Dedifferentiated amniotic fluid mesenchymal stem cell (primary cell): ENCODE measurements at regions not wholly inside any gene's neighbourhood (a gene's known extent, or its start where the extent isn't known, plus 50 kb on each side); places are given as distances from the start of the nearest gene placed in this dataset.

ENCODE experiments used
- DNase-seq: peaks from one replicate; pipeline ENCODE4 v3.0.0-alpha.2; 2016; ENCODE audit errors: extremely low spot score

DNA sequence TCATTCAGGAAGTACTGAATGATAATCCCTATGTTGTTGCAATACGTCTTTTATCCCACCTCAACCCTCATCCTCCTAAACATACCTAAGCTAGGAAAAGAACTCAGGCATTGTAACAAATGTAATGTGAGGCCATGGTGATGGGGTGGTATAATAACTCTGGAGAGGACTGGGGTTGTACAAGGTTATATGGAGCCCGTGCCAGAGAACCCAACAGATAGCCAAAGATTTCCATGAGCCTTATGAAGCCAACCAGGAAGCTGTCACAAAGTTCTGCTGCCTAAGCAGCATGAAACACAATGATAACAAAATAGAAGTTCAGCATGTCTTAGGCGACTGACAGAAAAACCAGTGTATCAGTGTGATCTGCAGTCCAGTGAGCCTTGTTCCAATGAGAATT is 394.1 kb upstream of the NBEA start:
- no peak for DNase-seq

DNA sequence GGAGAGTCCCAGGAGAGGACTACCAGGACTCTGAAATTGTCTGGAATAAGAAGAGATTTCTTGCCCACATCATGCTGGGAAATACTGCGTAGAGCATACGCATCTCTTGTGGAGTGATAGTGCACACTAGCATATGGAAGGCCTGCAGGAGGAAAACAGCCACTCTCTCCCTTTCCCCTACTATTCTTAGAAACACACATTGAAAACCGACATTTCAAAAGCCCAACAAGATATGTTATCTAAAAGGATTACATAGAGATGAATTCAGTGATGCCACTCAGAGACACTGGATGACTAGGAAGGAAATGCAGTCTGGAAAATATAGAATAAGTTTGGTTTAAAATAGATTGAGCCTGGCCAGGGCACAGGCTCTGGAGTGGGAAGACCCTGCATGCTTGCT is 388.7 kb upstream of the NBEA start:
- no peak for DNase-seq

DNA sequence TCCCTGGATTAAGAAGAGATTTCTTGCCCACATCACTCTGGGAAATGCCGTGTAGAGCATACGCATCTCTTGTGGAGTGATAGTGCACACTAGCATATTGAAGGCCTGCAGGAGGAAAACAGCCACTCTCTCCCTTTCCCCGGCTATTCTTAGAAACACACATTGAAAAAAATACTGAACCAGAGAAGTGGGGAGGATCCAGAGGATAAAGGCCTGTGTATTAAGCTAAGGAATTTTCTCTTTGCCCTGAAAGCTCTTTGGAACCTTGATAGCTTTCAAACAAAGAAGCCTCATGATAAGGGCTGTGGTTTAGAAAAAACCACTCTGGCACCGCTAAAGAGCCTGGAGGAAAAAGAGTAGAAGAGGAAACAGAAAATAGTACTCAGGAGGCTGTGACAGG is 386.1 kb upstream of the NBEA start:
- no peak for DNase-seq

DNA sequence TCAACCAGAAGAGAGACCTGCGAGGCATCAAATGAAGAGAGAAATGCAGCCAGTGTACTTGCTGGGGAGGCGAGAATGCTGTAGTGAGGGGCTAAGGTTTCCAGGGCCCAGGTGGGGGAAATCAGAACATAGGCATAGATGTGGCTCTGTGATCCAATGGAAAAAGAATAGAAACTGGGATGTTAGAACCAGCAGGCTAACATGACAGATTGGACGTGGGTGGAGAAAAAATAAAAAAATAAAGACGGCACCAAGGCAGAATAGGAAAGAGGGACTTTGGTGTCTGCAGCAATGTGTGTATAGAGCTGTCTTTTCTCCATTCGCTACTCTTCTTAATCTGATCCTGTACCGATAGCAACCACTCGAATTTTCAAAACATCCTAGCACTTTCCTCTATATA is 381.0 kb upstream of the NBEA start:
- no peak for DNase-seq

DNA sequence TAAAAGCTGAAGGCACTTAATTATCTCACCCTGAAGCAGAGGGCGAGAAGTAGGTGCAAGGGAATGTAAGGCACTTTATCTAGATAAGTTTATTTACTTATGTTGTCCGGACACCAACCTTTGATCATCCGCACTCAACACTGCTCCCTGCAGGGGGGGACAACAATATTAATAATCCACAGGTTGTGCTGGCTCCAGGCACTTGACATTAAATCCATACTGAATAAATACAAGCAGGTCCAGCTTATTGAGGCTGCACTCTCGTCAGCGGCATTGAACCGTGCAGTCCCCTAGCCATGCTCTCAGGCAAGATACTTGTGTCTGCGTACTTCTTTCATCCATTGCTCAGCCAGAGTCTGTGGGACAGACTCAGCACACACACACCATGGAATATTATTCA is 374.5 kb upstream of the NBEA start:
- DNase-seq = no peak

DNA sequence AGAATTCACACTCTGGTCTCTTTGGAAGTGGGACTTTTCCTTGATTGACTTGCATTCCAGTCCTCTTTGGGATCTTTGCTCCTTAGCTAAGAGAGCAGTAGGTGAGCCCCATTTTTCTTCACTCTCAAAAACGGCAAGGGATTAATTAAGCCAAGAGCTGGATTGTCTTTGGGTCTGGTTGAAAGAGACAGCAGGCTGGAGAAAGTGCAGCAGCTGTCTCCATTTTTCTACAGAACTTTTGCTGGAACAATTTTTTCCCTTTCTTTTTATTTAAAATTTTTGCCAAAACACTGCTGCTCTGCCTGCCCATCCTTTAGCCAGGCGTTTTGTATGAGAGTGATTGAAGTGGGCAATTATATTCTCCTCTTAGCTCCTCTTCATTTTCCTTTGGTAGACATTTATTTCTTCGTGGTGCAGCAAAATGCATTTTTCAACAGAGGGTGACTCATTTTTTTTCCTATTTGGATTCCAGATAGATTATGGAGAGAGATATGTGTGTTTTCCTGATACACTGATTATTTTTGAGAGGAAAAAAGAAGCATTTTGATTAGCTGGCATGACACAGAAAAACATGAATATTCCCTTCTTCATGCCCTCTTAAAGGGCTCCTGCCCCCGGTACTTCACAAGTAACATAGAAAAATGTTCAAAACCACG is 371.2 kb upstream of the NBEA start:
- peak; percentile 26 for DNase-seq

DNA sequence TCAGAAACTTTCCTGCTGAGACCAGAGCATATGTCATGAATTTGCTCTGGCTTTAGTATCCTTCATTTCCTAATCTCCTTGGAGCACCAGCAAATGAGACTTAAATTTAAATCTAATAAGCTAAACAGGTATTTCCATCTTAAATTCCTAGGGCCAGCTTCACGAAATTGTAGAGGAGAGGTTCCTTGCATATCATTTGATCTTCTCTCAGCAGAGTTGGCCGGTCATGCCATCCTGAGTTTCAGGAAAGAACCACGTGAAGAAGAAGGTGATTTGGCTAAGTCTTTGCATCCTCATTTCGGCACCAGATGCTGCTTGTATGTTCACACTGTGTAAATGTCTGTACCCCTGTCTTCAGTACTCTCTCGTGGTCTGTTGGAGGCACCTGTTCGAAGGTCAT is 370.4 kb upstream of the NBEA start:
- no peak for DNase-seq

DNA sequence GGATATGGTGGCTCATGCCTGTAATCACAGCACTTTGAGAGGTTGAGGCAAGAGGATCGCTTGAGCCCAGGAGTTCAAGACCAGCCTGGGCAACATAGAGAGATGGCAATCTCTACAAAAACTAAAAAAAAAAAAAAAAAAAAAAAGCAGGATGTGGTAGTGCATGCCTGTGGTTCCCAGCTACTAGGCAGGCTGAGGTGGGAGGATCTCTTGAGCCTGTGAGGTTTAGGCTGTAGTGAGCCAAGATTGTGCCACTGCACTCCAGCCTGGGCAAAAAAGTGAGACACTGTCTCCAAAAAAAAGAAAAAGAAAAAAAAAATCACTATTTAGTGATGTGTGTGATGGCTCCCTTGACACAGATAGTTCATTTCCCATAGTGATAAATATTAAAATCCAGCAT is 365.0 kb upstream of the NBEA start:
- no peak for DNase-seq

DNA sequence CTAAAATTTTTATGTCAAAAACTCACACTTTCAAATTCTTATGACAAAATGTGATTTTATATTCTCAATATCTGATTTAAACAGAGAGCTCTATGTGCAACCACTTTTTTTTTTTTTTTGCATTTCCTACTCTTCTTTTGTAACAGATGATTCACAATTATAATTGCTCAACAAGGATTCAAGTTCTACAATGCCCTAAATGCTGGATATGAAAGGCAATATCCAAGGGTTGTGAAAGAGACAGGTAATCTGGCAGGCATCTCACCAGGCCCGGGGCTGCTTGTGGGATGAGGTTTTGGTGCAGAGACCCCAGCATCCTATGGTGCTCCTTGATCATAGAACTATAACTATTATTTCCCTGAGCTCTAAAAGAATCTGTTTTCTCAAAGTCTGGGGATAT is 363.6 kb upstream of the NBEA start:
- peak; percentile 31 for DNase-seq

DNA sequence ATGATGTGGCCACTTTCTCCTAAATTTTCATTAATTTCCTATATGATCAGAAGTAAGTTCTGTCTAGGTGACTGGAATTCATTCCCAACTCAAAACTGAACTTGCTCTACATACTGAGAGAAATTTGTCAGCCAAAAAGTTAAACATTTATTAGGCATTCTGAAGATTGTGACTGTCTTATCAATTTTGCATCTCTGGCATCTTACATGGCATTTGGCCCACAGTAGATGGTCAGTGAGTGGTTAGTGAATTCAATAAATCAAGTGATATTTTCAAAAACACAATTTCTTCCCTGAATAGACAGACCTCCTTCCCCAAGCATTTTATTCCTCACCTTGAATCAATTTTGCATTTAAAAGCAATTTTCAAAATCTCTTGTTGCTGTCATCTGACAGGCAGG is 363.2 kb upstream of the NBEA start:
- no peak for DNase-seq

DNA sequence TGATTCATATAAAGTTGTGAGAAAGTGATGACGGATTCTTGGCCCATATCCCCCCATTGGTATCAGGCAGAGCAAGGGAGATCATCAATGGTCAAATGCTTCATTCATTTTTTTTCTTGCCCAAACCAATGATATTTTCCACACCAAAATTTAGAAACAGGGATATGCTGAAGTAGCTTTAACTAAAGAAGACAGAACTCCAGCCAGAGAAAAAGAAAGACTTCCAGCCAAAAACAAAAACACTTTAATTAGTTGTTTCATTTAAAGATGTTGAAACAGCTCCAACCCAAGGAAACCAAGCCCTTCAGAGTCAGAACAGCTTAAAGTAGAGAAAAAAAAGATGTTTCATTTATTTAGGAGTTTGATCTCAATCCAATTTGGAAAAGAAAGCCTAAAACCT is 358.9 kb upstream of the NBEA start:
- no peak for DNase-seq

DNA sequence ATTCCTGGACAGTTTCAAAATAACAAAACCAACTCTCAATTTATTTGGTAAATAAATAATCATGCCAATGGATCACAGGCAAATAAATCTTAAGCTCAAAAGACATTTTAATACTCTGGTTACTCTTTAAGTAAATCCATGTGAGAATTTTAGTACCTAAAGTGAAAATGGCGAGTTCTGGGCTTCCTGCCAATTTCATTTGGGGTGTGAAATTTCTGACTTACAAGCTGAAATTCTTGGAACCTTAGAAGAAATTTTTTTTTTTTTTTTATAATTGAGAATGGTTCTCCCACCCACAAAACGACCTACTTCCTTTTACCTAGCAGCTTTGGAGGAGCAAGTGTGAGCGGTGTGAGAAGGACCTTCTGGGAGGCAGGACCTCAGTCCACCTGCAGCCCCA is 354.5 kb upstream of the NBEA start:
- DNase-seq = no peak

DNA sequence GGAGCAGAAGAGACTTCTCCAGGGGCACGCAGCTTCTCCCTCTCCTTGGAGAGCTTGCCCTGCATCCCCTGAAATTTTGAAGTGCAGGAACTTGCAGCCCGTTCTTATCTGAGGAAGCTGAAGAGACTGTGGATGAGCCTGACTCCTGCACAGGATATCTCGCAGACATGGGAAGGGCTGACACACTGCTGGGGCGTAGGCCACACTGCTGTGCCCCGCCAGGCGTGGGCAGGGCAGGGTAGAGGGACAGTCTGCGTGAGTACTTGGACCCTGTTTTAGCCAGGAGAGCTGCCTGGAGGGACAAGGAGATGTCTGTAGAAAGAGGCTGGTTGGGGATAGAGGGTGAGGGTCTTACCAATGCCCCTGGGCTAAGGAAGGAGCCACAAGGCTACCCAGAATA is 353.7 kb upstream of the NBEA start:
- no peak for DNase-seq

DNA sequence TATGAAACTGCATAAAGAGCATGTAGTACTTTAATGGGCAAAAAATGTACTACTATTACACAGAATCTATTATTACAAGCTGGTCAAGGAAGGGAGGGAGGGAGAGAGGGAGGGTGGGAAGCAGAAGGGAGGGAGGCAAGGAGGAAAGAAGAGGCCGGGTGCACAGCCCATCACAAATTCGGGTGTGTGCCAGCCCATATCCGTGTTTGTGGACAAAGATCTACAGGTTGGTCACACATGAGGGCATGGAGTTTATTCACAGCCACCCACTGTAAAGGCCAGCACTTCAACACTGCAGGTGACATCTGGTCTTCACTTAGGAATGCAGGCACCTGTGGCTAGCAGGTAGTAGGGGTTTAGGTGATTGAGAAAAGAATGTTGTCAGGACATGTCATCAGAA is 352.5 kb upstream of the NBEA start:
- no peak for DNase-seq

DNA sequence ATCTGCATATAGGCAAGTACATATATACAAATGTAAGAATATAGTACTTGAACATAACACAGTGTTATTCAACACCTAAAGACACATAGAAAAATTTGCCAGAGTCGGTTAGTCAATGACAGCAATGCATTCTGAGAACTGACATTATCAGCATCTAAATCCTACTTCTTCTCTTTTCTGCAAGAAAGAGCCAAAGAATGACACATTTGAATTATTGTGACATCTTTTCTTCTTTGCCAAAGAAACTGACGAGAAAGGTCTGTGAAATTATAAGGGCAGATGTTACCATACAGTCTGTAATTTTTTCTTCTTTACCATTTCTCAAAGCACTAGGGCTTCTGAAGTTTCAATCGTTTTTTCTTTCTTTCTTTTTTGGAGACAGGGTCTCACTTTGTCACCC is 350.9 kb upstream of the NBEA start:
- DNase-seq = no peak

DNA sequence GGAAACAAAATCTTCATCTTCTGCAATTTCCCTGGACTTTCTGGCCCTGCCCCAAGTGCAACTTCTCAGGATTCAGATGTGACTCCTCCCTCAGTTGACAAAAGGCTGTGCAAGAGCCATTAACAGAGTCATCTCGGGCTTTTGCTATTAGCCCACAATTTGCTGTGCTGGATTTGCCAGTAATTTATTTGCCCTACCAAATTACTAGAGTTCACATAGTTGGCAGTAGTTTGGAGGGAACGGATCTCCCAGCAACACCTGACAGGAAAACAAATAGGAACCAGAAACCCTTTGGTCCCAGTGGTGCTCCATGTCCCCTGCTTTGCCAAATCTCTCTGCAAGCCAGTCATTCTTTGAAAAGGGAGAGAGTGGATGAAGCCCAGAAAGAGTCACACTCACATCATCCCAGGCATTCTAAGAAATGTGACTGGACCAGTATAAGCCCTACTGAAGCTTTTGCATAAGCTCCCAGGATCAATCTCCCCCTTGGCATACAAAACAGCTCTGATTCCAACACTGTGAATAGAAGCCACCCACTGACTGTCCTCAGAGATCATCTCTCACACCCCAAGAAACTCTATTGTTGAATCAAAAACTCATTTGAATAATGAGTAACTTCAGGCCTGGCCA is 350.1 kb upstream of the NBEA start:
- no peak for DNase-seq

DNA sequence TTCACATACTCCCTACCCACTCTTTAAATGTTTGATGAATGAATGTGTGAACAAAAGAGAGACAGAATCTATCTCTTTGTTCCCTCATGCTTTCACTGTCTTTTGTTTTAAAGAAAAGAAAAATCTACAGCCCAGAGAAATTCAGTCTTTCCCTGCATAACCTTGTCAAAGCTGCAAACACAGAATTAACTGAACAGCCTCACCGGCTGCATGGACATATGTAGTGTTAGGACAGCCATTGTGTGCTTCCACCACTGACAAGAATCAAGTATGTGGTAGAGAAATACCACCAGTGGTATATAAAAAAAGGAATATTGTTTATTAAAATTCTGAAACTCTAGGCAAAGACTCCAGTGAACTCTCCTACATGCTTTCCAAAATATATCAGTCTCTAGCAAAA is 348.4 kb upstream of the NBEA start:
- no peak for DNase-seq

DNA sequence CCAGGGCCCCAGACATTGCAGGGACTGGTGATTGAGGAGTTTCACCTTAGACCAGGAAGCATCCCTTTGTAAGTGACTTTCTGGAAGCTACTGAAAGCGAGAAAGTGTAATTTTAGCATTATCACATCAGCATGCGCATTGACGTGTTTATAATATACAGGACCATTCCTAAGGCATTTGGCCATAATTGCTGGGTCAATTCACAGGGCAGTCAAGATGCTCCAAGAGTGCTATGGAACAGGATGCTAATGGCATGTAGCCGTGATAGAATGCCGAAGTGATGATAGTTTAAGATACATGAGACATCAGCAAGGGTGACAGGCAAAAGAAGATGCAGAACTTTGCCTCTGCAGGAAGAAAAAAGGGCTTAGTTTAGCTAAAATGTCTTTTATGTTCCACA is 347.6 kb upstream of the NBEA start:
- DNase-seq = no peak

DNA sequence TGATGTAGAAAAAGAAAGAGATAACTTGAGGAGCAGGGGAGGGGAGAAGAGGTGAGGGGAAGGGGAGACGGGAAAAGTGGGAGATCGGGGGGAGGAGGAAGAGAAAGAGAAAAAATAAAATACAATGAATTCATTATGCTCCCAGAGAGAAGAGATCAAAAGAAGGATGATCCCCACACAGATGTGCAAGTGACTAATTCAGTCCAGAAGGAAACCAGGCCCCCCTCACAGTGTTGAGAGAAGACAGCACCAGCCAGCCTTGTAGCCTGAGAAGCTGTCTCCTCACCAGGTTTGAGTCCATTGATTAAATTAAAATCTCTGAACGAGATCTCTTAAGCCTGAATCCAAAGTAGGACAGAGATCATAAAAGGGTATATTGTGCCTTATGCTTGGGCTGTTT is 333.7 kb upstream of the NBEA start:
- DNase-seq = no peak

DNA sequence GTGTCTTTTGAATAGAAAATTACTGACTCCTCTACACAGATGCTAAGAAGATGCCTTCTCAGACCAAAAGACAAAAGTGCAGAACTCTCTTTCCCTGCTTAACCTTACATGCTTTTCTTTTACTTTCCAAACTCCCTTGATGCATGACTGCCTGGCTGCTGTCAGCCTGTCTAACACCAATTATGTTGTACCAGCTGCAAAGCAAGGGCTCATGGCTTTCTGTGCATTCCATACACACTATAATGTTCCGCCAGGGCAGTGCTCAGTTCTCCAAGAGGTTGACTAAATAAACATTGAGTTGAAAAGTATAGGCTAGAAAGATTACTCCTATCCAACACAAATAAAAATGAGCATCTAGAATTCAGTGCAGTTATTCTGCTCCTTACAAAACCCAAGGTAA is 330.4 kb upstream of the NBEA start:
- peak; percentile 45 for DNase-seq

DNA sequence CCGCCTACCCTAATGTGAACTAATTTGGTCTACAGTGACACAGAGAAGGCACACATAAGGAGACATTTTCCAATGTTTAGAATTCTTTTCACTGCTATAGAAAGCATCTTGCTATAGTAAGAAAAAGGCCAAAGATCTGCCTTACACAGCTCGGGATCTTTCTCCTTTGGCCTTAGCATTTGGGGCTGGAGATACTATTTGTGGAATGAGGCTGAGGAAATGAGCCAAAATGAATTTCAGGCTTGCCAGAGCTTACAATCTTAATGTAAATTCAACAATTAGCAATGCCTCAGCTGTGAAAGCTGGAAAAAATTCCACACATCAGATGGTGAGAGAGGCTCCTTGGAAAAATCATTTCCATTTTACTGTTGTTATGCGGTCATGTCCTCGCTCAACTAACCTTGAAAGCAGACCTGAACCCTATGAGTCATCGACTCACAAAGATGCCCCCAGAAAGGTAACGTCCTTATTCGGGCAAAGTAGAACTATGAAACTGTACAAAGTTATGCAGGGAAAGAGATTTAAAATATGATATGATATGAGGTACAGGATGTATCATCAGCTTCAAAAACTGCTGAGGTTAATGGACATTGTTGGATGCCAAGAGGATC is 324.5 kb upstream of the NBEA start:
- no peak for DNase-seq

DNA sequence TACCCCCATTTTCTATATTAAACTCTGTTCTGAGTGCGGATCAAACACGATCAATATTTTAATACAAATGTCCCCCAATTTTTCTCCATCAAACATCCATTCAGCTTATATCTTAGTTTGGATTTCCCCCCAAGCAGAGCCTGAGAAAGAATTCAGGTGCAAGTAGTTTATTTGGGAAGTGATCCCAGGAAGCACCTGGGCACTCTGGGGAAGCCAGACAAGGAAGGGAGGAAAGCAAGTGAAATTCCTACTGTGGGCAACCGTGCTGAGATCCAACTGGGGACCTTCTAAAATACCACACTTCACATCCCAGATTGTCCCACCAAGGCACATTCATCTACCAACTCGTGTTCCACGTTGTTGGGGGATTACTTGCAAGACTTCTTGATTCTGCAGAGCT is 323.4 kb upstream of the NBEA start:
- no peak for DNase-seq

DNA sequence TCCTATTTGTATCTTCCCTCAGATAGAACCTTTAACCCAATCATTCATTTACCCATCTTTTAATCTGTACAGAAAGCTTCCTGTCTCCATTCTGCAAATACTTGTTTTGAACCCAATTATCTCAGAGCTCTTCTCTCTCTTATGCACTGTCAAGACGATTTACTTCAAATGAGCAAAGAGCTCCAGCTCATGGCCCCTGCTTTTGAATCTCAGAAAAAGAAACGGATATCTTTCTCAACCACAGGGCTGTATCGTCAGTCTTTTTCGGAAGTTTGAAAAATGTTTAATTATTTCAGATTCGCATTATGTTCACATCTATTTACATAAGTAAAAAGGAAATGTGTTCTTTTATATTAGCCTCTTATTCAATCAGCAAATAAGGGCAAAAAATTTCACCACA is 322.7 kb upstream of the NBEA start:
- DNase-seq = no peak
